ENCODE measurements at regions not wholly inside any gene's neighbourhood (a gene's known extent, or its start where the extent isn't known, plus 50 kb on each side); places are given as distances from the start of the nearest gene placed in this dataset.

DNA sequence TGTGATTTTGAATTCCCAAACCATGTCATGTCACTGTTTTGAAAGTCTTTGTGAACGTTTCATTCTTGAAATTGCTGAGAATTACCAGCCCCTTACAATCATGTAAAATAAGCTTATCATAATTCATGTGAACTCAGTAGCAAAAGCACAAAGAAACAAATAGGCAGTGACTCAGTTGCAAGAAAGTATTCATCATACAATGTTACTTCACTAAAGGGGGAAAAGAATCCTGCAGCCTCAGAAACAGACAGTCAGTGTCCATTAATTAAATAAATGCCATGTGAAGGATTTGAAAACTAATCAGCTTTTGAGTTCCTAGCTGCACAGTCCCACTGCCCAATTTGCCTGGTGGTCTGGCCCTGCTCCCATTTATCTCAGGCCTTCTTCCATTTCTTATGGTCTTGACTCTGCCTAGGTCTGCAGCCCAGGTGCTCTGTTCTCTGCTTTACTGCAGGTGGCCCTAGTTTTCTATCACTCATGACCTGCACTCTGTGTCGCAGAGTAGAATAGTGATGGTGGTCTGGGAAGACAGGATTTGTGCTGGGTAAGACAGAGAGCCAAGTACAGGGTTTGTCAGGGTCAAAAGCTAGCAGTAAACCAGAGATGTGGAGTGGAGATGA is 99.7 kb downstream of the PLCE1 start:
- no peak overlapping the region for H3K27ac Mint-ChIP-seq
- ATAC-seq (ENCODE audit: low read depth) (no peak), DNase-seq (no peak)
- H3K9me3 Mint-ChIP-seq: peaks cover 2% of the 10 kb centered on the region
- ChIA-PET CTCF (no interaction called here), POLR2A (no interaction called here)
- H3K4me1 Mint-ChIP-seq: no peaks in the 10 kb centered on the region
- H3K36me3 Mint-ChIP-seq (ENCODE audit: low read depth): no peaks in the 10 kb centered on the region
- no peak overlapping the region for H3K4me3 Mint-ChIP-seq
- intact Hi-C loops (cut with micrococcal nuclease): no loop called here
- TF ChIP-seq, protein P1, sequence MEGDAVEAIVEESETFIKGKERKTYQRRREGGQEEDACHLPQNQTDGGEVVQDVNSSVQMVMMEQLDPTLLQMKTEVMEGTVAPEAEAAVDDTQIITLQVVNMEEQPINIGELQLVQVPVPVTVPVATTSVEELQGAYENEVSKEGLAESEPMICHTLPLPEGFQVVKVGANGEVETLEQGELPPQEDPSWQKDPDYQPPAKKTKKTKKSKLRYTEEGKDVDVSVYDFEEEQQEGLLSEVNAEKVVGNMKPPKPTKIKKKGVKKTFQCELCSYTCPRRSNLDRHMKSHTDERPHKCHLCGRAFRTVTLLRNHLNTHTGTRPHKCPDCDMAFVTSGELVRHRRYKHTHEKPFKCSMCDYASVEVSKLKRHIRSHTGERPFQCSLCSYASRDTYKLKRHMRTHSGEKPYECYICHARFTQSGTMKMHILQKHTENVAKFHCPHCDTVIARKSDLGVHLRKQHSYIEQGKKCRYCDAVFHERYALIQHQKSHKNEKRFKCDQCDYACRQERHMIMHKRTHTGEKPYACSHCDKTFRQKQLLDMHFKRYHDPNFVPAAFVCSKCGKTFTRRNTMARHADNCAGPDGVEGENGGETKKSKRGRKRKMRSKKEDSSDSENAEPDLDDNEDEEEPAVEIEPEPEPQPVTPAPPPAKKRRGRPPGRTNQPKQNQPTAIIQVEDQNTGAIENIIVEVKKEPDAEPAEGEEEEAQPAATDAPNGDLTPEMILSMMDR (IDR thresholded peaks at IDR 0.05): no peak
- H3K27me3 Mint-ChIP-seq: peaks cover 6% of the 10 kb centered on the region

DNA sequence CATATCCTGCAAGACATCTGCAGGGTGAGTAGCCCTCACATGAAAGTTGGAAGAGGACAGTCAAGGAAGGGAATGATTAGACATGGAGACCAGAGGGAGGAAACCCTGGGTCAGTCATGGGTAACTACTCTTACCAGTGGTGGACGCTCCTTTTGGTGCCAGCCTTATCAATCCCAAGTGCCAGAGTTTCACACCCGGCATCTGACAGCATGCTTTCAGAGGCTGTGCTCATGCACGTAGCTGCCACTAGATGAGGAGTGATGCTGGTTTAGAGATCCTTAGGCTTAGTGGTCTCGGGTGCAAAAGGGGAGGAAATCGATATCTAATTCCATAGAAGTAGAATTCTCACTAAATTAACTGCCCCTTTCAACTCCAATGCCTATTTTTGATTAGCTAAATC is 100.8 kb downstream of the PLCE1 start:
- ATAC-seq (ENCODE audit: low read depth): no peak
- intact Hi-C loops (cut with micrococcal nuclease): no loop called here

DNA sequence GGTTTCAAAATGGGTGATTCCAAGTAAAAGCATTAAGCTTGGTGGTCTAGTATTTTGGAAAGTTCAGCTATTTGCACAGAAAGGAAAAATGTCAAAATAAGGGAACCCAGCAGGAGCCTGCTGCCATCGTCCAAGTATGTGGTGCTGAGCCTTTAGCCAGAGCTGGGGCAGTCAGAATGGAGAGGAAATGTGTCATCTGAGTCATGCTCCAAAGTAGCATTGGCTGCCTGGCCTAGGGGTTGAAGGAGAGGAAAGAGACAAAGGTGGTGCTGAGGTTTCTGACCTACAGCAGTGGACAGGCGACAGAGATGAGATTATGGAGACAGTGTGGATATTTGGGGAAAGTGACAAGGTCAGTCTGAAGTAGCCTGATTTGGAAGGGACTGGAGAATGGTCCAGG is 103.9 kb downstream of the PLCE1 start:
- DNase-seq: no peak
- ChIA-PET CTCF (no interaction called here), POLR2A (no interaction called here)
- Mint-ChIP-seq H3K27me3 (peaks cover 12% of the 10 kb centered on the region), H3K9me3 (peaks cover 2% of the 10 kb centered on the region), H3K36me3 (ENCODE audit: low read depth) (no peaks in the 10 kb centered on the region), H3K4me1 (no peaks in the 10 kb centered on the region), H3K27ac (no peak overlapping the region), H3K4me3 (no peak overlapping the region)
- intact Hi-C loops (cut with micrococcal nuclease): no loop called here
- no peak for ATAC-seq (ENCODE audit: low read depth)
- TF ChIP-seq, protein P1 (IDR thresholded peaks at IDR 0.05): no peak

More for the DNA sequence above, 100.8 kb downstream of the PLCE1 start:
- no peaks in the 10 kb centered on the region for H3K36me3 Mint-ChIP-seq (ENCODE audit: low read depth)
- no peak for DNase-seq
- H3K4me1 Mint-ChIP-seq: no peaks in the 10 kb centered on the region
- ChIA-PET CTCF (no interaction called here), POLR2A (no interaction called here)
- peaks cover 7% of the 10 kb centered on the region for H3K27me3 Mint-ChIP-seq
- TF ChIP-seq, protein P1 (IDR thresholded peaks at IDR 0.05): no peak
- H3K4me3 Mint-ChIP-seq: no peak overlapping the region
- H3K27ac Mint-ChIP-seq: no peak overlapping the region
- peaks cover 2% of the 10 kb centered on the region for H3K9me3 Mint-ChIP-seq

DNA sequence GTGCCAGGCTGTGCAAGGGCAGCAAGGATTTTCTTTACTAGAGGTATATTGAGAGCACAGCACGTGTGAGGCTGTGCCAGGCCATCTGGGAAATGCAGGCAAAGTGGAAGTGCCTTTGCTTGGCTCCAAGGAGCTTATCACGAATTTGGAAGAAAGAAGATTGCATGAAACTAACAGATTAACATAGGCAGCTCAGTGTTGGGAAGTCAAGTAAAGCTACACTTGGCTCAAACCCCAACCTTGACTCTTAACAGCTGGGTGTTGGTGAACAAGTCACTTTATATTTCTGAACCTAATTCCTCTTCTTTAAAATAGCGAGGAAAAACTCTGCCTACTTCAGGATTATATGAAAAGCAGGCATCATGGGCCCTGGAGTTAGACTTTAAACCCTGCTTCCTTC is 105.2 kb downstream of the PLCE1 start:
- Mint-ChIP-seq H3K4me3 (no peak overlapping the region), H3K27ac (no peak overlapping the region), H3K9me3 (no peaks in the 10 kb centered on the region), H3K4me1 (no peaks in the 10 kb centered on the region), H3K36me3 (ENCODE audit: low read depth) (no peaks in the 10 kb centered on the region), H3K27me3 (peaks cover 9% of the 10 kb centered on the region)
- DNase-seq: no peak
- ChIA-PET CTCF (no interaction called here), POLR2A (no interaction called here)
- TF ChIP-seq, protein P1 (IDR thresholded peaks at IDR 0.05): no peak
- intact Hi-C loops (cut with micrococcal nuclease): no loop called here
- no peak for ATAC-seq (ENCODE audit: low read depth)

DNA sequence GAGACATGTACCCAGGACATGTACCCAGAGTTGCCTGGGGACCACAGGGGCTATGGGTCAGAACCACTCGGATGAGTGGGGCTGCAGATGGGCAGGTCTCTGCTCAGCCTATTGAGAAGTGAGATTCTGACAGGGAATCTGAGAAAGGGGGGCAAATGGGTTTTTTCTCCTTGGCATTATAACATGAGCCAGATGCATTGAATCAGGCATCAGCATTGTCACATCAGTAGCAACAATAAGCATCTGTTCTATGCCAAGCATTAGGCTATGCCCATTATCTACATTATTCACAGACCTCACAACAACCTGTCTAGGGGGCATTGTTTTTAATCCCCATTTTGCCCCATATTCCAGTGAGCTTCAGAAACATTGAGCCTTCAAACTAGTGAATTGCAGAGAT is 108.2 kb downstream of the PLCE1 start:
- ChIA-PET POLR2A (no interaction called here), CTCF (no interaction called here)
- Mint-ChIP-seq H3K27ac (no peak overlapping the region), H3K4me1 (no peaks in the 10 kb centered on the region), H3K36me3 (ENCODE audit: low read depth) (no peaks in the 10 kb centered on the region), H3K4me3 (no peak overlapping the region), H3K9me3 (no peaks in the 10 kb centered on the region), H3K27me3 (peaks cover 9% of the 10 kb centered on the region)
- intact Hi-C loops (cut with micrococcal nuclease): no loop called here
- TF ChIP-seq, protein P1 (IDR thresholded peaks at IDR 0.05): no peak
- ATAC-seq (ENCODE audit: low read depth): no peak
- DNase-seq: no peak

Data from activated B cell treated with CpG ODN at 0.5 μM for 24 hours (primary cell).